ENCODE measurements at regions not wholly inside any gene's neighbourhood (a gene's known extent, or its start where the extent isn't known, plus 50 kb on each side); places are given as distances from the start of the nearest gene placed in this dataset.

GRCh38 chr20:19823971-19824370 lies 65.9 kb downstream of the RIN2 start:
- DNase-seq = no peak
- Histone ChIP-seq H3K4me1 (no peaks in the 10 kb centered on the region), H3K27me3 (no peaks in the 10 kb centered on the region), H3K36me3 (ENCODE audit: low read depth, missing control alignments) (no peaks in the 10 kb centered on the region), H3K9me3 (no peaks in the 10 kb centered on the region), H3K4me3 (no peak overlapping the region), H3K27ac (no peak overlapping the region)
- 39 to 48% methylated on average over 10 of the region's 10 CpGs for WGBS, 2 donors
- TF ChIP-seq CTCF (IDR thresholded peaks at IDR 0.05) = no peak
- no peak for TF ChIP-seq POLR2A (IDR thresholded peaks at IDR 0.05)
- intact Hi-C loops (cut with DNase I; ENCODE audit: low total_unique reads) = no loop called here

GRCh38 chr20:19824861-19825260 lies 66.8 kb downstream of the RIN2 start:
- no peak for DNase-seq
- intact Hi-C loops (cut with DNase I; ENCODE audit: low total_unique reads) = no loop called here
- no peaks in the 10 kb centered on the region for H3K9me3 ChIP-seq
- WGBS, 2 donors = 93 to 100% methylated on average over 3 of the region's 3 CpGs
- H3K36me3 ChIP-seq (ENCODE audit: low read depth, missing control alignments) = no peaks in the 10 kb centered on the region
- H3K4me3 ChIP-seq = no peak overlapping the region
- no peak overlapping the region for H3K27ac ChIP-seq
- no peaks in the 10 kb centered on the region for H3K4me1 ChIP-seq
- no peaks in the 10 kb centered on the region for H3K27me3 ChIP-seq
- TF ChIP-seq POLR2A (IDR thresholded peaks at IDR 0.05) (no peak), CTCF (IDR thresholded peaks at IDR 0.05) (no peak)

GRCh38 chr20:19826179-19826914 lies 68.3 kb downstream of the RIN2 start:
- TF ChIP-seq POLR2A (IDR thresholded peaks at IDR 0.05) = no peak
- no peak for TF ChIP-seq CTCF (IDR thresholded peaks at IDR 0.05)
- H3K36me3 ChIP-seq (ENCODE audit: low read depth, missing control alignments) = no peaks in the 10 kb centered on the region
- WGBS, 2 donors = 92 to 100% methylated on average over 3 of the region's 3 CpGs
- no peak overlapping the region for H3K4me3 ChIP-seq
- intact Hi-C loops (cut with DNase I; ENCODE audit: low total_unique reads) = no loop called here
- DNase-seq = no peak
- H3K27ac ChIP-seq = no peak overlapping the region
- H3K4me1 ChIP-seq = no peaks in the 10 kb centered on the region
- H3K9me3 ChIP-seq = no peaks in the 10 kb centered on the region
- no peaks in the 10 kb centered on the region for H3K27me3 ChIP-seq

DNA sequence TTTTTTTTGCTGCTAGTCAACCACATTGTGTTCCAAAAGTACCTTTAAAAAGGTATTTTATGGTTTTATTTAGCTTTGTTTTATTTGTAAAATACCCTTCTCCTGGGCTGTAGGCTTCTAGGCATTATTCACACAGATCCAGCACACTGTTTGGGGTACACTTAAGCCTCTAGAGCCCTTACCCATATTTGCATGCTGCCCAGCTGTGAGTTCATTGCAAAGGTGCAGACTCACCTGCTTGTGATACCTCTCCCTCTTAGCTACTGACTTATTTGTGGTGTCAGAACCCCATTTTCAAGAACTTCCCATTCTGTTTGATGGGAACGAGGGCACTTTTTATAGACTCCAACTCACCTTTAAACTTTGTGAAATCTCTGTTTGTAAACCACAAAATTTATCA lies 69.8 kb downstream of the RIN2 start:
- no peaks in the 10 kb centered on the region for H3K9me3 ChIP-seq
- H3K36me3 ChIP-seq (ENCODE audit: low read depth, missing control alignments) = no peaks in the 10 kb centered on the region
- WGBS, 2 donors = 75 to 88% methylated on average over 1 of the region's 1 CpG
- no peaks in the 10 kb centered on the region for H3K4me1 ChIP-seq
- H3K4me3 ChIP-seq = no peak overlapping the region
- intact Hi-C loops (cut with DNase I; ENCODE audit: low total_unique reads) = no loop called here
- no peaks in the 10 kb centered on the region for H3K27me3 ChIP-seq
- H3K27ac ChIP-seq = no peak overlapping the region
- TF ChIP-seq POLR2A (IDR thresholded peaks at IDR 0.05) (no peak), CTCF (IDR thresholded peaks at IDR 0.05) (no peak)
- no peak for DNase-seq

- Histone ChIP-seq H3K27me3 (no peaks in the 10 kb centered on the region), H3K9me3 (no peaks in the 10 kb centered on the region), H3K27ac (no peak overlapping the region), H3K36me3 (ENCODE audit: low read depth, missing control alignments) (no peaks in the 10 kb centered on the region), H3K4me1 (no peaks in the 10 kb centered on the region), H3K4me3 (no peak overlapping the region)
- 49 to 70% methylated on average over 4 of the region's 4 CpGs for WGBS, 2 donors
- no peak for TF ChIP-seq POLR2A (IDR thresholded peaks at IDR 0.05)
- TF ChIP-seq CTCF (IDR thresholded peaks at IDR 0.05) = peak in 1 of 3 experiments; percentile 14
- no peak for DNase-seq
- intact Hi-C loops (cut with DNase I; ENCODE audit: low total_unique reads) = no loop called here
Observed at GRCh38 chr20:19828232-19828631, 70.2 kb downstream of the RIN2 start.

All from testis (tissue), 2 donors.